ENCODE measurements at regions not wholly inside any gene's neighbourhood (a gene's known extent, or its start where the extent isn't known, plus 50 kb on each side); places are given as distances from the start of the nearest gene placed in this dataset.

DNA sequence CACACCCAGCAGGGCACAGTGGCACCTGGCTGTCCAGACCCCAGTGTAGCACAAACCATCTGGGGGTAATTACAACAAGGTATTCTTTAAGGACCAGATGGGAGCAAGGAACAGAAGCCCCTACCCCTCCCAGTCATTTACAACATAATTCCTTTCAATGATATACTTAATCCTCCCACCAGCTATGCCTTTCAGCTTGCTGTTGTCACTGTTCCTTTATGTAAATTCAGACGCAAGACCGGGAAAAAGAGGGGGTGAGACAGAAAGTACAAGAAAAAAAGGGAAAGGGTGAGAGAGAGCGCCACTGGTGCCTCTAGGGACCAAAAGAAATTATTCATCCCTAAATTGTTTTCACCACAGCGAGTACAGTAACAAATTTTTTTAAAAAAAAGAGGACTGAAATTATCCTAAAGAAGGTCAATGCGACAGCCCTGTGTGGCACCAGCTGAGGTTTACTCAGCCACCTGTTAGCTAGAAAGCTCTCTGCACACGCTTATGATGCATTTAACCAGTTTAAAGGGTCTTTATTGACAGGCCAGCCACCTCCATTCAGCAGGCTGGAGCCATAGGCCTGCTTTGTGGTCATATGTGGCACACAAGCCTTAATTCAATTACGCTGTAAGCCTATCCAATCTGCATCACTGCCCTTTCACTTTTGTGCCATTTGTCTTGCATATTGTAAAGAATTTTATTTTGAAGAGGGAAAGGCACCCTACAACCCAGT, 210.2 kb upstream of the ISL1 start:
- Histone ChIP-seq H3K36me3 (ENCODE audit: low read depth) (no peaks in the 10 kb centered on the region), H3K27ac (ENCODE audit: poor library complexity, severe bottlenecking) (no peak overlapping the region), H3K27me3 (ENCODE audit: insufficient read depth, poor library complexity, severe bottlenecking) (no peaks in the 10 kb centered on the region), H3K9me3 (ENCODE audit: severe bottlenecking) (peaks cover 3% of the 10 kb centered on the region), H3K4me3 (ENCODE audit: severe bottlenecking) (no peak overlapping the region), H3K4me1 (ENCODE audit: insufficient read depth, poor library complexity, severe bottlenecking) (no peaks in the 10 kb centered on the region)
- TF ChIP-seq, protein P1, sequence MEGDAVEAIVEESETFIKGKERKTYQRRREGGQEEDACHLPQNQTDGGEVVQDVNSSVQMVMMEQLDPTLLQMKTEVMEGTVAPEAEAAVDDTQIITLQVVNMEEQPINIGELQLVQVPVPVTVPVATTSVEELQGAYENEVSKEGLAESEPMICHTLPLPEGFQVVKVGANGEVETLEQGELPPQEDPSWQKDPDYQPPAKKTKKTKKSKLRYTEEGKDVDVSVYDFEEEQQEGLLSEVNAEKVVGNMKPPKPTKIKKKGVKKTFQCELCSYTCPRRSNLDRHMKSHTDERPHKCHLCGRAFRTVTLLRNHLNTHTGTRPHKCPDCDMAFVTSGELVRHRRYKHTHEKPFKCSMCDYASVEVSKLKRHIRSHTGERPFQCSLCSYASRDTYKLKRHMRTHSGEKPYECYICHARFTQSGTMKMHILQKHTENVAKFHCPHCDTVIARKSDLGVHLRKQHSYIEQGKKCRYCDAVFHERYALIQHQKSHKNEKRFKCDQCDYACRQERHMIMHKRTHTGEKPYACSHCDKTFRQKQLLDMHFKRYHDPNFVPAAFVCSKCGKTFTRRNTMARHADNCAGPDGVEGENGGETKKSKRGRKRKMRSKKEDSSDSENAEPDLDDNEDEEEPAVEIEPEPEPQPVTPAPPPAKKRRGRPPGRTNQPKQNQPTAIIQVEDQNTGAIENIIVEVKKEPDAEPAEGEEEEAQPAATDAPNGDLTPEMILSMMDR (IDR thresholded peaks at IDR 0.05; ENCODE audit: poor library complexity, severe bottlenecking) = no peak
- DNase-seq (ENCODE audit: low spot score) = no peak
- ATAC-seq (ENCODE audit: low read depth) = no peak

DNA sequence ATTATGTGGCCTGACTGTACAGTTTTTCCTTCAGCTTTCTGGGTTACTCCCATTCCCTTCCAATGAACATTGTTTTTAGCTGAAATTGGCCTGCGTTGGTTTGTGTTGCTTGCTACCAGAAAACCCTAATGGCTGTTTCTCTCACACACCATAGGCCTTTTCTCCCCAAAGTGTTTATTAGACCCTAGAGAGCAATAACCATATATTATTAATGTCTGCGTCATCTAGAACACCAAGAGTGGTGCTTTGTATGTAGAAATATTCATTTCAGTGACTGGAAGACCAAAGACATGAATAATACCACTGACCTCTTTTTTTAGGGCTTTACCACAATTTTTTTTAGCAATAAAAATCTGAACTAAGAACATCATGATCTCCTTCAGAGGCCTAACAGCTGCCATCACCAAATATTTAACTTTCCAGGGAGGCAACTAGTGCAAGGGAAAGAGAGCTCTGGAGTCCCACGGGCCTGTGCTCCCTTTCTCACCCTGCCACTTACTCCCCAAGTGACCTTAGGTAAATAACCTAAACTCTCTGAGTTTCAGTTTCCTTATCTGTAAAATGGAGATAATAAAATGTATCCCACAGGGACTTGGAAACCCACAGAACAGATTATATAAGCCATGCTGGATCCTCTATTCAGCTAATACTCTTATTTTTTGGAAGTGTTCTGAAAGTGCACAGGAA, 201.9 kb upstream of the ISL1 start:
- TF ChIP-seq, protein P1 (IDR thresholded peaks at IDR 0.05; ENCODE audit: poor library complexity, severe bottlenecking) = no peak
- H3K4me1 ChIP-seq (ENCODE audit: insufficient read depth, poor library complexity, severe bottlenecking) = no peaks in the 10 kb centered on the region
- H3K4me3 ChIP-seq (ENCODE audit: severe bottlenecking) = no peak overlapping the region
- no peak for DNase-seq (ENCODE audit: low spot score)
- ATAC-seq (ENCODE audit: low read depth) = no peak
- H3K27me3 ChIP-seq (ENCODE audit: insufficient read depth, poor library complexity, severe bottlenecking) = no peaks in the 10 kb centered on the region
- H3K36me3 ChIP-seq (ENCODE audit: low read depth) = no peaks in the 10 kb centered on the region
- no peak overlapping the region for H3K27ac ChIP-seq (ENCODE audit: poor library complexity, severe bottlenecking)
- no peaks in the 10 kb centered on the region for H3K9me3 ChIP-seq (ENCODE audit: severe bottlenecking)

DNA sequence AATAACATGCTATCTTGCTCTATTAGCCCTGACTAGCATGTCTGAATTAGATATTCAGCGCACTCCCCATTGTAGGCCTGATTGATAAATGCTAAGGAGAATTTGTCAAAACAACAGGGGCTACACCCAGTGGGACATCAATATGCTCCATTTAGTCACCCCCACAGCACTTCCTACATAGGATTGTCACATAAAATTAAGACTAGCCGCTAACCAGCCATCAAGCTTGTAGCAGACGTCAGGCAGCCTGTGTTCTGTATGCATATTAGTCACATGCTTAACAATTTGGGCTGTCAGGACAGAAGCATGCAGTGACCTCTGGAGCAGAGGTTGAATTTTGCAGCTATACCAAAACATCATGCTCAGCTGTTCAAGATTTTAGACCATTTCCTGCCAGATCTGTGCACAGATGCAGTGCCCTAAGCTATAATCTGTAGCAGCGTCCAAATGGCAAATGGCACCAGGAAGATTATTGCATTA, 197.4 kb upstream of the ISL1 start:
- TF ChIP-seq, protein P1 (IDR thresholded peaks at IDR 0.05; ENCODE audit: poor library complexity, severe bottlenecking) = no peak
- Histone ChIP-seq H3K9me3 (ENCODE audit: severe bottlenecking) (no peaks in the 10 kb centered on the region), H3K27ac (ENCODE audit: poor library complexity, severe bottlenecking) (no peak overlapping the region), H3K4me3 (ENCODE audit: severe bottlenecking) (no peak overlapping the region), H3K27me3 (ENCODE audit: insufficient read depth, poor library complexity, severe bottlenecking) (peaks cover 2% of the 10 kb centered on the region), H3K4me1 (ENCODE audit: insufficient read depth, poor library complexity, severe bottlenecking) (no peaks in the 10 kb centered on the region), H3K36me3 (ENCODE audit: low read depth) (no peaks in the 10 kb centered on the region)
- DNase-seq (ENCODE audit: low spot score) = no peak
- ATAC-seq (ENCODE audit: low read depth) = peak; percentile 23; the same call in 1 of the 3 replicates

DNA sequence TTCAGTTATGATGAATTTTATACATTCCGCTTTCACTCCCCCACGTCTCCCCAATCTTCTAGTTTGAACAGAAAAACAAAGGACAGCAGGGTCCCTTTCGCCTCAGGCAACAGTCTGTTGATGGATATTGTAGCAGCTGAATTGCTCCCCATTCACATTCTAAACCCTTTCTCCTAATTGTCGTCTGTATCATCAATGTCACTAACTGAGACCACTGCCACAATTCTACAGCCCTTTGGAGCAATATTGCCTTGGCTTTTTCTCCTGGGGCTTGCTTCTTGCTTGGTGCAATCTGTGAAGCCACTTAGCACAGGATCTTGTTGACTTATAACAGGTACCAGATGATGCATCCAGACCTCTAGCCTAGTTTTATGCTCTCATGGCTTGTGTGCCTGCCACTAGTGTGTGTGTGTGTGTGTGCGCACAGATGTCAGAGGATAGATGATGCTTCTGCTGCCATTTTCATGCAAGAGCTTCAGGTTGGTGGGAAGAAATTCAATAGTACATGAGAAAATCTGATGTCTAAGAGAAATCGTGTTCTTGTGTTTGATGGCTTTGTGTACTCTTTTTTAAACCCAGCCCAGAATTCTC, 195.2 kb upstream of the ISL1 start:
- H3K9me3 ChIP-seq (ENCODE audit: severe bottlenecking) = no peaks in the 10 kb centered on the region
- H3K36me3 ChIP-seq (ENCODE audit: low read depth) = no peaks in the 10 kb centered on the region
- H3K27me3 ChIP-seq (ENCODE audit: insufficient read depth, poor library complexity, severe bottlenecking) = peaks cover 2% of the 10 kb centered on the region
- no peaks in the 10 kb centered on the region for H3K4me1 ChIP-seq (ENCODE audit: insufficient read depth, poor library complexity, severe bottlenecking)
- ATAC-seq (ENCODE audit: low read depth) (no peak), DNase-seq (ENCODE audit: low spot score) (no peak)
- TF ChIP-seq, protein P1 (IDR thresholded peaks at IDR 0.05; ENCODE audit: poor library complexity, severe bottlenecking) = no peak
- H3K27ac ChIP-seq (ENCODE audit: poor library complexity, severe bottlenecking) = no peak overlapping the region
- H3K4me3 ChIP-seq (ENCODE audit: severe bottlenecking) = no peak overlapping the region

Measured in RWPE2 (cell line).